ENCODE measurements at regions not wholly inside any gene's neighbourhood (a gene's known extent, or its start where the extent isn't known, plus 50 kb on each side); places are given as distances from the start of the nearest gene placed in this dataset.

- Histone ChIP-seq H3K27me3 (no peaks in the 10 kb centered on the region), H3K27ac (no peak overlapping the region), H3K9me3 (no peaks in the 10 kb centered on the region), H3K36me3 (no peaks in the 10 kb centered on the region), H3K4me1 (peaks cover 0 to 11% (median 0%) of the 10 kb centered on the region in 4 donors), H3K4me3 (no peak overlapping the region)
- TF ChIP-seq, protein P1, sequence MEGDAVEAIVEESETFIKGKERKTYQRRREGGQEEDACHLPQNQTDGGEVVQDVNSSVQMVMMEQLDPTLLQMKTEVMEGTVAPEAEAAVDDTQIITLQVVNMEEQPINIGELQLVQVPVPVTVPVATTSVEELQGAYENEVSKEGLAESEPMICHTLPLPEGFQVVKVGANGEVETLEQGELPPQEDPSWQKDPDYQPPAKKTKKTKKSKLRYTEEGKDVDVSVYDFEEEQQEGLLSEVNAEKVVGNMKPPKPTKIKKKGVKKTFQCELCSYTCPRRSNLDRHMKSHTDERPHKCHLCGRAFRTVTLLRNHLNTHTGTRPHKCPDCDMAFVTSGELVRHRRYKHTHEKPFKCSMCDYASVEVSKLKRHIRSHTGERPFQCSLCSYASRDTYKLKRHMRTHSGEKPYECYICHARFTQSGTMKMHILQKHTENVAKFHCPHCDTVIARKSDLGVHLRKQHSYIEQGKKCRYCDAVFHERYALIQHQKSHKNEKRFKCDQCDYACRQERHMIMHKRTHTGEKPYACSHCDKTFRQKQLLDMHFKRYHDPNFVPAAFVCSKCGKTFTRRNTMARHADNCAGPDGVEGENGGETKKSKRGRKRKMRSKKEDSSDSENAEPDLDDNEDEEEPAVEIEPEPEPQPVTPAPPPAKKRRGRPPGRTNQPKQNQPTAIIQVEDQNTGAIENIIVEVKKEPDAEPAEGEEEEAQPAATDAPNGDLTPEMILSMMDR (IDR thresholded peaks at IDR 0.05): no peak
- TF ChIP-seq POLR2A (IDR thresholded peaks at IDR 0.05) (no peak), EP300 (IDR thresholded peaks at IDR 0.05) (no peak), POLR2AphosphoS5 (IDR thresholded peaks at IDR 0.05) (no peak)
- intact Hi-C loops (cut with DNase I; ENCODE audit: low total_unique reads): no loop called here
- 75 to 81% (median 76%) methylated on average over 5 of the region's 5 CpGs for WGBS, 5 donors
- DNase-seq: no peak
Measured at GRCh38 chr15:85312486-85312885, 67.9 kb upstream of the AKAP13 start.

GRCh38 chr15:85312929-85313331, 67.5 kb upstream of the AKAP13 start:
- Histone ChIP-seq H3K36me3 (no peaks in the 10 kb centered on the region), H3K4me1 (peaks cover 0 to 12% (median 2%) of the 10 kb centered on the region in 4 donors), H3K9me3 (no peaks in the 10 kb centered on the region), H3K27me3 (no peaks in the 10 kb centered on the region), H3K27ac (no peak overlapping the region), H3K4me3 (no peak overlapping the region)
- DNase-seq: no peak
- TF ChIP-seq, protein P1 (IDR thresholded peaks at IDR 0.05): no peak
- intact Hi-C loops (cut with DNase I; ENCODE audit: low total_unique reads): no loop called here
- 79 to 88% (median 87%) methylated on average over 2 of the region's 2 CpGs for WGBS, 5 donors

- H3K27ac ChIP-seq: no peak overlapping the region
- H3K9me3 ChIP-seq: no peaks in the 10 kb centered on the region
- DNase-seq: no peak
- TF ChIP-seq EP300 (IDR thresholded peaks at IDR 0.05) (no peak), POLR2A (IDR thresholded peaks at IDR 0.05) (no peak), POLR2AphosphoS5 (IDR thresholded peaks at IDR 0.05) (no peak)
- TF ChIP-seq, protein P1 (IDR thresholded peaks at IDR 0.05): no peak
- peaks cover 0 to 16% (median 6%) of the 10 kb centered on the region in 4 donors for H3K4me1 ChIP-seq
- 87 to 100% (median 96%) methylated on average over 1 of the region's 1 CpG for WGBS, 5 donors
- H3K4me3 ChIP-seq: no peak overlapping the region
- H3K36me3 ChIP-seq: no peaks in the 10 kb centered on the region
- intact Hi-C loops (cut with DNase I; ENCODE audit: low total_unique reads): no loop called here
- H3K27me3 ChIP-seq: no peaks in the 10 kb centered on the region
Measured at GRCh38 chr15:85313339-85313738, 67.1 kb upstream of the AKAP13 start.

DNA sequence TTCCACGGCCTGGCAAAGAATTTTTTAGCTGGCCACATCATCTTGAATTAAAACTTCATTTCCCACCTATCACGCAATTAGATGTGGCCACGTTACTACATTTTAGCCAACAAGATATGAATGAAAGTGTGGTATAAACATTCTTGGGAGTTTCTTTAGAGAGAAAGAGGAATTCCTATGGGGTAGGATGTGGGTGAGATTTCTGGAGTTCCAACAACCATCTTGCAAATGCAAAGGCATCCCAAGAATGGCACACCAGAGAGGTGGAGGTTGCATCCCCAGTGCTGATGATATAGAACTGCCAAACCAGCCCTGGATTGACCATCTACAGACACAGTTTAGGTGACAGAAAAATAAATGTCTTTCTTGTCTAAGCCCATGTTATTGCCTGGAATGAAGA, 66.3 kb upstream of the AKAP13 start:
- Histone ChIP-seq H3K36me3 (no peaks in the 10 kb centered on the region), H3K4me3 (no peak overlapping the region), H3K27me3 (no peaks in the 10 kb centered on the region), H3K4me1 (peaks cover 0 to 20% (median 7%) of the 10 kb centered on the region in 4 donors), H3K27ac (no peak overlapping the region), H3K9me3 (no peaks in the 10 kb centered on the region)
- intact Hi-C loops (cut with DNase I; ENCODE audit: low total_unique reads): no loop called here
- DNase-seq: no peak
- no peak for TF ChIP-seq POLR2AphosphoS5 (IDR thresholded peaks at IDR 0.05)
- no peak for TF ChIP-seq POLR2A (IDR thresholded peaks at IDR 0.05)
- WGBS, 5 donors: 94 to 99% (median 96%) methylated on average over 3 of the region's 3 CpGs

- WGBS, 5 donors: 87 to 91% (median 89%) methylated on average over 4 of the region's 4 CpGs
- no peak for DNase-seq
- peaks cover 0 to 20% (median 7%) of the 10 kb centered on the region in 4 donors for H3K4me1 ChIP-seq
- no peak for TF ChIP-seq EP300 (IDR thresholded peaks at IDR 0.05)
- TF ChIP-seq POLR2A (IDR thresholded peaks at IDR 0.05): no peak
- TF ChIP-seq, protein P1 (IDR thresholded peaks at IDR 0.05): no peak
- TF ChIP-seq POLR2AphosphoS5 (IDR thresholded peaks at IDR 0.05): no peak
- intact Hi-C loops (cut with DNase I; ENCODE audit: low total_unique reads): no loop called here
- no peaks in the 10 kb centered on the region for H3K27me3 ChIP-seq
- no peaks in the 10 kb centered on the region for H3K9me3 ChIP-seq
- no peaks in the 10 kb centered on the region for H3K36me3 ChIP-seq
- no peak overlapping the region for H3K27ac ChIP-seq
- no peak overlapping the region for H3K4me3 ChIP-seq
Measured at GRCh38 chr15:85314633-85315032, 65.8 kb upstream of the AKAP13 start.

Data from stomach (tissue), 8 donors.